HG03097 (cell line): ENCODE measurements at regions not wholly inside any gene's neighbourhood (a gene's known extent, or its start where the extent isn't known, plus 50 kb on each side); places are given as distances from the start of the nearest gene placed in this dataset.

Experiments
- ATAC-seq: cut with Tn5 transposase; IDR thresholded peaks from one replicate; pipeline ENCODE4 v1.9.1; 2021; ENCODE audit not compliant: unreplicated experiment, low FRiP score

DNA sequence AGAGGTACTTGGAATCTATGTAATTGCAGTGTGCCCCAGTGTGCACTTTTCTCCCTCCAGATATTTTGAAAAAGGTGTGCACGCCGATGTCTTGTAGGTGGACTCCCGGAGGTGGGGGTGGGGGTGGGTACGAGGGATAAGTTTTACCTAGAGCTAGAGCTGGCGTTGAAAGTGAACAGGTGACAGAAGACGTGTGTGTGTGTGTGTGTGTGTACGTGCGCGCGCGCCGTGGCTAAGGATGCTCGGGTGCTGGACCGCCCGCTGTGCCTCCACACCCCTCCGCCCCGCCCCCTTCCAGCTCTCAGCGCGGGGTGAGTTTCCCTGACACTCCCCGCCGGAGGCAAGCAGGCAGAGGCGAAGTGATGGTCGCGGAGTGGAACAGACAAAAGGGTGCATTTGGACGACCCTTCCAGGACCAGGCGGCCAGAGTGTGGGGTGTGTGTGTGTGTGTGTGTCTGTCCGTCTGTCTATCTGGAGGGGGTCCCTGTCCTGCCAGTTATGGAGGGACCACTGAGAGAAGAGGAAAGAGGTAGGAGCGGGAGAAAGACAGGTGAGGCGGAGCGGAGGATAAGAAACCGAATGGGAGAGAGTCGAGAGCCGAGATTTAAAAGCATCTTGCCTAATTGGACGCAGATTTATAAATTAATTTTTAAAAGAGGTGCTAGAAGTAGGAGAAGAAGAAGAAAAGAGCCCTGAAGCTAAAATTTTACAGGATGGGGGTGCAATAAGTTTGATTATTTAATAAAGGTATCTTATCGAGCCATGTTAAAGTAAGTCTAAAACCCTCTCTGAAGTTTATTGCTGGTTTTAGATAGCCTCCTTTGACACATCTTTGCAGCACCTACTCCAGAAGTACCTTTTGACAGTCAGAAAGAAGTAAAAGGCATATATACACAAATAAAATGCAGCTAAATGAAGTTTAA lies 335.8 kb upstream of the THRB start:
- no peak for ATAC-seq

DNA sequence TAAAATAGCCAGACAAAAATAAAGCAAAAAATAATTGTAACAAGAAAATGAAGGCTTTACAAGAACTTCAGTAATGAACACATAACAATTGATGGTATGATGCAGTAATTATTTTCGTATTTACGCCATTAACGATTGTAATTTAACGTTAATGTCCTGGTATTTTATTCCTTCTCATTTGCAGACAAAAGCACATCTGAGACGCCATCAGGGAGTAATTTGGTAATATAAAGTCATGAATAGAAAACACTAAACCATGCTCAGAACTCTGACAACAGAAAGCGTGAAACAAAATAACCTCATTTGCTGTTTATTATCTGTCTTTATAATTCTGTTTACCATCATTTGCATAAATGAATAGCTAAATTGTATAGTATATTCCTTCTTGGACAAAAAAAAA lies 336.6 kb upstream of the THRB start:
- ATAC-seq = no peak

GRCh38 chr3:24832891-24833290 lies 338.2 kb upstream of the THRB start:
- no peak for ATAC-seq

- no peak for ATAC-seq
These were observed 339.8 kb upstream of the THRB start for GRCh38 chr3:24834442-24834841.

DNA sequence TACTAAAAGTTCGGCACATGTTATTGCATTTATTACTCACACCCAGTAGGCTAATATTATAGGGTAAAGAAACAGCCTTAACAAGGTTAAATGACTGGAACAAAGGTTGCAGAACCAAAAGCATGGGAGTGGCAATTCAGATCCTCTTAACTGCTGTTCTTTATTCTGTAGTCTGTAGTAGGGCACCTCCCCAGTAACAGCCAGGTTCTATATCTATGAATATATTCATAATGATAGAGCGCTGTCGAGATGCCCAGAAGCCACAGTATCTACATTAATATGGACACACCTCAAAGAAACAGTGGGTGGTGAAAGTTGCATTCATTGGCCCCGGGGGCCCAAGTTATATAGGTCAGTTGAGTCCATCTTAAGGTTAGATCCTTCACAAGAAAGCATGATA lies 340.9 kb upstream of the THRB start:
- no peak for ATAC-seq

- ATAC-seq = no peak
These were observed 343.0 kb upstream of the THRB start for GRCh38 chr3:24837601-24838000.

DNA sequence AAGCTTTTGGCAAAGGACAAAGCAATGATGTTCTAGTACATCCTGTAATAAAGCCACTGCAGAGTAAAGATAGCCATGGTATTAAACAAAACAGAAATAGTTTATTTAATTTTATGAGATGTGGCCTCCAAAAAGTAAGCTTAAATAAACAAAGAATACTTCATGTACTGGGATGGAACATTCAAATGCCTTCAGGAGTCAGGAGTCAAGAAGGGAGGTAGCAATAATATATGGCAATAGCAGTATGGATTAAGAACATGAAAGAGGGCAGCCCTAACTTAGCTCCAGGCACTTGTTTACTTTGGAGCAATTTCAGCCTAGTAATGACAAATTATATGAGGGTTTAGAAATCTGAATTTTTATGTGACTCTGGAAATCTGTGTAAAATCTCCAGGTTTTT lies 343.9 kb upstream of the THRB start:
- no peak for ATAC-seq

- no peak for ATAC-seq
These were observed 349.3 kb upstream of the THRB start for GRCh38 chr3:24843955-24844354.

- no peak for ATAC-seq
These were observed 351.0 kb upstream of the THRB start for GRCh38 chr3:24845524-24846155.

DNA sequence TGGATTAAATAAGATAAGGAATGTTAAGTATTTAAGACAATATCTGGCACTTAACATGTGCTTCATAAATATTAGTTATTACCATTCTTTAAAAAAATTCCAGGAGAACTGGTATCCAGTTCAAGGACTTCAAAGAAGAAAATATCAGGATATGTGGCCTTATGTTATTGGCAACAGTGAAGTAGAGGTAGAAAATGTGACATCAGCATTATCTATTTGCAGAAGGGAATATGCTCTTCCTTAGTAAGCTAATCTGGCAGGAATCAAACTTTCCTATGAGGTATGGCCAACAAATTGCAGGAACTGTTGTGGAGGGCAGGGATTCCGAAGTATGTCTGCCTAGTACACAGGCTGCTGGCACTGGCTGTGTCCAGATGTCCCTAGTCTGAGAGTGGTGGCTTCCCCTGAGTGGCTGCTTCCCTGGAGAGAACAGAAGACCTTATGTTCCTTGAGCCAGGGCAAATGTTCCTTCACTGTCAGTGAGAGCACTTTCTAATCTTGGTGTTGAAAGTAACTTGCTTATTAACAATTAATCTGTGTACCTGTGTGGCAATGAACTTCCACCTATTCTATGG lies 351.7 kb upstream of the THRB start:
- ATAC-seq = no peak

- ATAC-seq = no peak
These were observed 355.6 kb upstream of the THRB start for GRCh38 chr3:24850245-24850644.

- ATAC-seq = no peak
These were observed 359.2 kb upstream of the THRB start for GRCh38 chr3:24853685-24854490.

GRCh38 chr3:24854748-24855147 lies 360.1 kb upstream of the THRB start:
- no peak for ATAC-seq

- ATAC-seq = no peak
These were observed 363.3 kb upstream of the THRB start for GRCh38 chr3:24857945-24858344.

DNA sequence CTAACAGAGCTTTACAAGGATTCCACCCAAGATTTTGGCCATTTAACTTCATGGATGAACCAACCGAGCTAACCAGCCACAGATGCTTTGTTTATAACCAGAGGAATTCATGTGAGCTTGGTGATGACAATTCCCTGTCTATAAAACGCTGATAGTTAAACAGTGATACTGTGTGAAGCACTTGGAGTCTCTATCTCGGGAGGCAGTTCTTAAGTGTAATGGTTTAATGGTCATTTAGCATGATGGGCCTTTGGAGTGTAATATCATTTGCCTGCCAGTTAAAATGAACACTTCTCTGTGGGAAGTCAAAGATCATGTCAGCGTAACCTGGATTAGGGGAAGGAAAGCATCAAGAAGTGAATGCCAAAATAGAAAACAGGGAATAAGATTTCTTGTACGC lies 368.6 kb upstream of the THRB start:
- no peak for ATAC-seq

GRCh38 chr3:24867783-24868182 lies 373.1 kb upstream of the THRB start:
- no peak for ATAC-seq

DNA sequence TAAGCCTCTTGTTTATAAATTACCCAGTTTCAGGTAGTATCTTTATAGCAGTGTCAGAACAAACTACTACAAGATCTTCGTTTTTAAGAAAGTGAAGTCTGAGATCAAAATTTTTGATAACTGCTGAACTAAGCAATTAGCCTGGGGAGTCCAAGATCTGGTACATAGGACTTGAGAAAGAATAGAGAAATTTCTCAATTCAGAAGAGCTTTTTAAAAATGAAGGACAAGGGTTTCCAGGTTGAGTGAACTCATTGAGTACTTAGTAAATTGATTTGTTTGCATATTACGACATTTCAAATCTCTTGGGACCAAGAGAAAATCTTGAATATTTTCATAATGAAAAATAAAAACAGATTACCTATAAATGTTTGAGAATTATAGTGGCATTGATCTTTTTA lies 386.6 kb upstream of the THRB start:
- ATAC-seq = no peak

DNA sequence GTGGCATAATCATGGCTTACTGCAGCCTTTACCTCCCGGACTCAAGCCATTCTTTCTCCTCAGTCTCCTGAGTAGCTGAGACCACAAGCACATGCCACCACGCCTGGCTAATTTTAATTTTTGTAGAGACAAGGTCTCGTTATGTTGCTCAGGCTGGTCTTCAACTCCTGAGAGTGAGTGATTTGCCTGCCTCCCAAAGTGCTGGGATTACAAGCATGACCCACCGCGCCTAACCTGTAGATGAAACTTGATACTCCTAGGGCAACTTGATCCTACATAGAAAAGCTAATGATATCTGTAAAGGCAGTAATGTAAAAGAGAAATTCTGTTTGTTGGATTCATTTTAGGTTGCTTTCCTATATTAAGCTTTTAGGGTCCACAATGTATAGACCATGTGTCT lies 391.9 kb upstream of the THRB start:
- no peak for ATAC-seq

DNA sequence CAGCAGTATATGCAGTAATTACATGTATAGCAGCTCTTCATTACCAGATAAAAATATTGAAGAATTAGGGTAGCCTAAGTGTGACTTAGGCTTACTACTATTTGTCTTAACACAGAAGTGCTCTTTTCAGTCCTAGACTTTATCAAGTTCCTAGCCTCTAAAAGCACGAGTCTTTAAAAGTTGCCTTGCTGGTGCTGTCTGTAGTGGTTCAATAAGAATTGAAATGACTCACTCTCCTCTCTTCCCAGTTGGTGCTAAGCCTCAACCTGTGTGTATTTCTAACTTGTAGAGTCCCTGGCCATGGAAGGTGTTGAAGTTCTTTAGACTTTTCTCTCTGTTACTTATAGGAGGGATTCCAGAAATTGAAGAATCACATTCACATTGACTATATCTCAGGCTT lies 395.4 kb upstream of the THRB start:
- ATAC-seq = no peak

DNA sequence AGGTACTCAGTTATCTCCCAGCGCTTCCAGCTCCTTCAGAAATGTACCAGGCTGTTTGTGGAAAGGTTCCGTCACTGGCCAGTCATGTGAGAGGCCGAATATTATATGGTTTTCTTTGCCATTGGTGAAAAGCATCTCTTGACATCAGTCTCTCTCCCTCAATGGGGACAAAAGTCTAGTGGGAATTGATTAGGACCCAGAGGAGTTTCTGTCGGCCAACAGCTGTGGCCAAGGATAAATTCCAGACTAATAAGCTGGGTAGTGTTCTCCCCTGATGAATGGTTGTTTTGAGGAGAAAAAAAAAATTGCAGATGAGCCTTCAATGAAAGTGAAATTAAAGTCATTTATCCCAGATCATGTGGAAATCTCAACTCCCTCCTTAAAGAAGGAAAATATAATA lies 404.7 kb upstream of the THRB start:
- no peak for ATAC-seq
